Lung (tissue), 11 donors: ENCODE measurements at regions not wholly inside any gene's neighbourhood (a gene's known extent, or its start where the extent isn't known, plus 50 kb on each side); places are given as distances from the start of the nearest gene placed in this dataset.

Experiments used
- ATAC-seq: fragments of 200-7000 bp; cut with Tn5 transposase; one replicate; pipeline ENCODE4 v1.9.1; 2020; ENCODE audit warnings: moderate number of reproducible peaks; ENCODE audit not compliant: insufficient read depth, low FRiP score
- DNase-seq, 3 donors: peaks; one replicate each; pipeline ENCODE4 v3.0.0-alpha.2; 2013 to 2017
- H3K27ac ChIP-seq, 2 donors: one replicate each; pipeline ENCODE4 v1.5.1; 2013; ENCODE audit warnings: mild to moderate bottlenecking in 2 of 2, moderate library complexity in 2 of 2, control low read depth in 1 of 2, inconsistent platforms in 1 of 2, low read depth in 1 of 2, low read length in 1 of 2
- H3K27me3 ChIP-seq, 3 donors: one replicate each; pipeline ENCODE4 v1.5.1; 2013; ENCODE audit warnings: low read length in 2 of 3; ENCODE audit not compliant: control insufficient read depth in 3 of 3, insufficient read depth in 3 of 3
- H3K36me3 ChIP-seq, 4 donors: one replicate each; pipeline ENCODE4 v1.5.1; 2013; ENCODE audit warnings: low read length in 4 of 4, mild to moderate bottlenecking in 1 of 4, moderate library complexity in 1 of 4; ENCODE audit not compliant: control insufficient read depth in 4 of 4, insufficient read depth in 4 of 4
- H3K4me1 ChIP-seq, 5 donors: one replicate each; pipeline ENCODE4 v1.5.1; 2013; ENCODE audit warnings: low read length in 5 of 5, mild to moderate bottlenecking in 2 of 5, moderate library complexity in 1 of 5; ENCODE audit not compliant: control insufficient read depth in 5 of 5, insufficient read depth in 5 of 5
- H3K4me3 ChIP-seq: one replicate; pipeline ENCODE4 v1.5.1; 2013; ENCODE audit warnings: mild to moderate bottlenecking, control low read depth, moderate library complexity
- H3K9ac ChIP-seq, 2 donors: one replicate each; pipeline ENCODE4 v1.5.1; 2013; ENCODE audit warnings: low read length in 2 of 2, control low read depth in 1 of 2; ENCODE audit not compliant: insufficient read depth in 1 of 2
- H3K9me3 ChIP-seq, 4 donors: one replicate each; pipeline ENCODE4 v1.5.1; 2013; ENCODE audit warnings: low read length in 3 of 4, mild to moderate bottlenecking in 1 of 4, moderate library complexity in 1 of 4; ENCODE audit not compliant: control insufficient read depth in 4 of 4, insufficient read depth in 3 of 4
- WGBS, 2 donors: extraction: QIAGEN DNeasy Blood & Tissue Kit; methylation state at CpG; one replicate each; pipeline ENCODE4 v1.1.7; 2013; 5-methylcytosine and 5-hydroxymethylcytosine counted together
- TF ChIP-seq, protein P1 (sequence below): IDR thresholded peaks from 2 replicates; pipeline ENCODE4 v1.5.1; 2012; ENCODE audit warnings: mild to moderate bottlenecking; ENCODE audit errors: control extremely low read depth, extremely low read depth
- donor health status: control.
- donor health status: control.
- donor health status: Bipolar disorder and iron deficiency.
- donor health status: healthy.
- donor health status: DM: yes; HTN: yes; CAD: no.

DNA sequence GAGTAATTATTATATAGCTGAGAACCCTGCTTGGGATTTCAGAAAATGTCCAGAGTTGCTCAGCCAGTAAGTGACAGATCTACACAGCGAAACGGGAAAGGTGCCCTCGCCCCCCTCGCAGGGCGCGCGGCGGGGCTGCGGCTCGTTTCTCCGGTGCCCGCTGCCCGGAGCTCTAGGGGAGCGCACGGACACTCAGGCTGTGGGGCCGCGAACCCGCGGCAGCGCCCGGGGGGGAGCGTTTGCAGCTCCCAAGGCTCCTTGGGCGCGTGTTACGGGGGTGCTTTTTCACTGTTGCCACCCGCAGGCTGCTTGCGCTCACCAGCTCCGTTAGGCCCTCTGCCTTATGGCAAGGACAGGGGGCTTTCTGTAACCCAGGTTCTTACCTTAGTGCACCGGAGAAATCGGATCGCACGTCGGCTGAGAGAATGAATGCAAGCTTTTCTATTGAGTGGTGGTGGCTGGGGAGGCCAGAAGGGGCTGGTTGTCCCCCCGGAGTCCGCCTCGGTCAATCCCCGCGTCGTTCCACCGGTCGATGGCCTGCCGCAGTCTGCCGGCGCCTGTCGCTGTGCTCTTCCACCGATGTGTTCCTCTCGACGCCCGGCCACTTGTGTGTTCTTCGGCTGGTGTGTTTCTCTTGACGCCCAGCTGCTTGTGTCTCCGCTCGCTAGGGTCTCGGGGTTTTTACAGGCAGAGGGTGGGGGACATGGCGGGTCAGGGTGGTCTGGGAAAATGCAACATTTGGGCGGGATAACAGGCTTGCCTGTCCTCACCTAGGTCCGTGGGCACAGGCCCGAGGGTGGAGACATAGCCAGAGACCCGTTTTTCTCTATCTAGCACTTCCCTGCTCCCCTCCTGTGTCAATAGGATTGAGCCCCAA, 758.8 kb upstream of the DDX18 start:
- H3K36me3 ChIP-seq: no peaks in the 10 kb centered on the region
- 82 to 85% methylated on average over 59 of the region's 59 CpGs for WGBS, 2 donors
- no peaks in the 10 kb centered on the region for H3K4me1 ChIP-seq
- TF ChIP-seq, protein P1, sequence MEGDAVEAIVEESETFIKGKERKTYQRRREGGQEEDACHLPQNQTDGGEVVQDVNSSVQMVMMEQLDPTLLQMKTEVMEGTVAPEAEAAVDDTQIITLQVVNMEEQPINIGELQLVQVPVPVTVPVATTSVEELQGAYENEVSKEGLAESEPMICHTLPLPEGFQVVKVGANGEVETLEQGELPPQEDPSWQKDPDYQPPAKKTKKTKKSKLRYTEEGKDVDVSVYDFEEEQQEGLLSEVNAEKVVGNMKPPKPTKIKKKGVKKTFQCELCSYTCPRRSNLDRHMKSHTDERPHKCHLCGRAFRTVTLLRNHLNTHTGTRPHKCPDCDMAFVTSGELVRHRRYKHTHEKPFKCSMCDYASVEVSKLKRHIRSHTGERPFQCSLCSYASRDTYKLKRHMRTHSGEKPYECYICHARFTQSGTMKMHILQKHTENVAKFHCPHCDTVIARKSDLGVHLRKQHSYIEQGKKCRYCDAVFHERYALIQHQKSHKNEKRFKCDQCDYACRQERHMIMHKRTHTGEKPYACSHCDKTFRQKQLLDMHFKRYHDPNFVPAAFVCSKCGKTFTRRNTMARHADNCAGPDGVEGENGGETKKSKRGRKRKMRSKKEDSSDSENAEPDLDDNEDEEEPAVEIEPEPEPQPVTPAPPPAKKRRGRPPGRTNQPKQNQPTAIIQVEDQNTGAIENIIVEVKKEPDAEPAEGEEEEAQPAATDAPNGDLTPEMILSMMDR: no peak
- DNase-seq: no peak
- H3K27ac ChIP-seq: no peak overlapping the region
- no peaks in the 10 kb centered on the region for H3K9me3 ChIP-seq
- ATAC-seq: no peak
- H3K4me3 ChIP-seq: no peak overlapping the region
- H3K9ac ChIP-seq: no peak overlapping the region
- H3K27me3 ChIP-seq: no peaks in the 10 kb centered on the region

DNA sequence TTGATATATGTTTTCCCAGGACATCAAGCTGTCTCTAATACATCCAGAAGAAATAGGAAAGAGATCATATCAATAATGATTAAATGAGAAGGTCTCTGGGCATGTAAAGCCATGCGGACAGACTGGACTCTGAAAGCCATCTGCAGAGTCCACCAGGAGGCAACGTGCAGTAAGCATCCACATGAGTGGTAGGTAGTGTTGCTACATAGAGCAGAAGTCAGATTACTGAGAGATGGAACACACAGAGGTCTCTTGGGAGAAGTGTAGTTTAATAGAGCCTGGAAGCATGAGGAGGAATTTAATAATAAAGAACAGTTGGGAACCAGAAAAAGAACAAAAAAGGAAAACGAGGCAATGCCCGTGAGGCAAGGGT, 758.1 kb upstream of the DDX18 start:
- DNase-seq: no peak
- WGBS, 2 donors: 93 to 95% methylated on average over 4 of the region's 4 CpGs
- no peak overlapping the region for H3K27ac ChIP-seq

DNA sequence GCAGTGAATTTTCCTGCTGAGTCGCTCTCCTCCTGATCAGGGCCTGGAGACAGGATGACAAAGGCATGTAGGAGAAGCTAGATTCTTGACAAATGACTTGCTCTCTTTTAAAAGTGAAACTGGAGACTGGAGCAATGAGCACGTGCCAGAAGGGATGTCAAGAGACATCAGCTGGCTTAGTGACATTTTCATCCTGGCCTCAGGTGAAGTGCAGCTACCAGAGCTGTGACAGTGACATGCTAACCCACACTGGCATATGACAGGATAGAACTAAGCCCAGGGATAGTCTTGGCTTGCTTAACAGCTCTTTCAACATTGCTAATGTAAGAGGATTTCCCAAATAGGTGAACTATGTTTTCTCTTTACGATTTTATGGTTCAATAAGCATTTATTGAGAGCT, 757.5 kb upstream of the DDX18 start:
- Histone ChIP-seq H3K9me3 (no peaks in the 10 kb centered on the region), H3K4me3 (no peak overlapping the region), H3K36me3 (no peaks in the 10 kb centered on the region), H3K27ac (no peak overlapping the region), H3K9ac (no peak overlapping the region), H3K4me1 (no peaks in the 10 kb centered on the region), H3K27me3 (no peaks in the 10 kb centered on the region)
- 69 to 72% methylated on average over 3 of the region's 3 CpGs for WGBS, 2 donors
- DNase-seq (no peak), ATAC-seq (no peak)
- TF ChIP-seq, protein P1: no peak

More for the DNA sequence above, 758.1 kb upstream of the DDX18 start:
- H3K4me1 ChIP-seq: no peaks in the 10 kb centered on the region
- H3K36me3 ChIP-seq: no peaks in the 10 kb centered on the region
- no peaks in the 10 kb centered on the region for H3K9me3 ChIP-seq
- no peak overlapping the region for H3K4me3 ChIP-seq
- no peak overlapping the region for H3K9ac ChIP-seq
- no peak for ATAC-seq
- TF ChIP-seq, protein P1: no peak
- no peaks in the 10 kb centered on the region for H3K27me3 ChIP-seq
